ENCODE measurements at regions not wholly inside any gene's neighbourhood (a gene's known extent, or its start where the extent isn't known, plus 50 kb on each side); places are given as distances from the start of the nearest gene placed in this dataset.

DNA sequence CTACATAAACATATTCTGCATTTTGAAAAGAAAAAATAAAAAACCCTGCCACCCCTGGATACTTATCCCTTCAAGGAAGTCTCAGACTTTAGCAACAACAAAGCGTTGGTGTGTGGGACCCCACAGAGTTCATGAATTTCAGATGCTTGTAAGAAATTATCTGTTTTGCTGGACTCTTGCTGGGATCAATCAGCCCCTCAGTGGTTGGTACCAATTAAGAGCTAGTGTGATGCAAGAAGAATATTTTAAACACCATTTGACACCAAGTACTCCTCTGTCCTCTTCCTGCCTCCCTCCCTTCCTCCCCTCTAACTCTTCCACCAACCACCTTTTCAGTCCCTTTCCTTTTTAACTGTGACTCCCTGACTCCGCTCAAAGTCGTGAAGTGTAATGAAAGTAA, 51.5 kb downstream of the SST start:
- no peak for DNase-seq

GRCh38 chr3:187617213-187617612, 53.0 kb downstream of the SST start:
- DNase-seq: no peak

GRCh38 chr3:187616307-187616972, 53.8 kb downstream of the SST start:
- DNase-seq: peak; percentile 39 to 72

- DNase-seq: no peak
These were observed 54.6 kb downstream of the SST start for GRCh38 chr3:187615630-187616029.

GRCh38 chr3:187612656-187613055, 57.5 kb downstream of the SST start:
- DNase-seq: no peak

- no peak for DNase-seq
These were observed 59.1 kb downstream of the SST start for GRCh38 chr3:187610981-187611511.

GRCh38 chr3:187594272-187594671, 75.9 kb downstream of the SST start:
- no peak for DNase-seq

GRCh38 chr3:187593451-187593850, 76.7 kb downstream of the SST start:
- DNase-seq: no peak

DNA sequence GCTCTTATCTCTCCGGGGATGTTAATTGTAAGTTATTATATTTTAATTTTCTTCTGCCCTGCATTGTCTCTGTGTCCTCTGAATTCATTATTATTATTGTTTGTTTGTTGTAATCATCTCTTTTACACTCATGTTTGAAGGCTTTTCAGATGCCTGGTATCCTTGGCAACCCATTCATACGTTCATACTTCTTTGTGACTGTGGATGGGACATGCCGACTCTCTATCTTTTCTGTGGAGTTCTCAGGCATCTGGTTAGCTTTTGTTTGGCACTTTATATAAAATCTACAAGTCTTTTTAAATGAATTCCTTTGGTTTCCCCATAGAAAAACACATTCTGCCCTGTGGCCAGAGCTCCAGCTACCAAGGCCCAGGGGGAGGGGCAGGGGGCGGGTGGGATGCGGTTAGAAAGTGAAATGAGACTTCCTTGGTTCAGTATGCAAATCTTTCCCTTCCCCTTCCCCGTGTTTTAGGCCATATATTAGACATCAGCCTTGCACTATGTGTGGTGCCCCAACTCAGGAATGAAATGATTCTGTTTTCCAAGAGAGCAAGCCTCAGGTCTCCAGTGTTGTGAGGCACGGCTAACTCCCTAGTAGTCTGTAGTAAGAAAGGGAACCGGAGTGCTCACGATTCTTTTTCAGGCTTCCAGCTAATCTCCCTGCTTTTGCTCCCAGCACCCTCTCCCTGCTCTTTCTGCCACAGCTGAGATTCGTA, 79.2 kb downstream of the SST start:
- DNase-seq: peak; percentile 47 to 56

- no peak for DNase-seq
These were observed 83.1 kb downstream of the SST start for GRCh38 chr3:187587076-187587475.

- DNase-seq: no peak
These were observed 84.0 kb downstream of the SST start for GRCh38 chr3:187586226-187586625.

- DNase-seq: no peak
These were observed 97.8 kb downstream of the SST start for GRCh38 chr3:187572441-187572840.

- DNase-seq: no peak
These were observed 98.5 kb downstream of the SST start for GRCh38 chr3:187571701-187572100.

- no peak for DNase-seq
These were observed 99.4 kb downstream of the SST start for GRCh38 chr3:187570776-187571175.

- DNase-seq: no peak
These were observed 102.0 kb downstream of the SST start for GRCh38 chr3:187568171-187568570.

DNA sequence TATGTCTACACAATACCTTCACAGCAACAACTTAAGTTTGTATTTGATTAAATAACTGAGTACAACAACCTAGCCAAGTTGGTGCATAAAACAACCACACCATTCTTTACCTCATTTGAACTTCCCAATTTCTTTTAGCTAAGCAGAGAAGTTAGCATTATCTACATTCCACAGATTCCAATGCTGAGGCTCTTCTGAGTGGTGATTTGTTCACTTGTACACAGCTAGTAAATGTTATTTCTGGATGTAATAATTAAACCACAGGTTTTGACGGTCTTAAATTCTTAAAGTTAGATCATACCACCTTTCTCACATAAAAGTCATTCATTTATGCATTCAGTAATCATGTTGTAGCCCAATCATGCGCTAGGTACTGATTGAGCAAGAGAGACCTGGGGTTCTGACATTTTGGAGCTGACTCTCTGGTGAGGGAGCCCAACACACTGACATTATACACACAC, 102.5 kb downstream of the SST start:
- no peak for DNase-seq

DNA sequence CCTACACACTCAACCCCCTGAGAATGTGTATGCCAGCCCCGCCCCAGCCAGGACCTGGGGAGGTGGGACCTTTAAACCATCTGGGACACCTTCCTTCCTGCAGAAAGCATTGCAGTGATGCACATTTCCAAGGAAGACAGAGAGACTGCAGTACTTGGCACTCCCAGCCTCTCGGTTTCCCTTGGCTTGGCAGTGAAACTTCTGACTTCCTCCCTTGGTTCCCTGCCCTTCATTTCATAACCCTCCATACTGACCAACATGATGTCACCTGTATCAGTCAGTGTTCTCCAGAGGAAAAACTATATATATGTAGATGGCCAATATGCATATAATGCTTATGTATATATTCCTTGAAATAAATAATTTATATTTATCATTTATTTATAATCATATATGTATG, 103.2 kb downstream of the SST start:
- no peak for DNase-seq

DNA sequence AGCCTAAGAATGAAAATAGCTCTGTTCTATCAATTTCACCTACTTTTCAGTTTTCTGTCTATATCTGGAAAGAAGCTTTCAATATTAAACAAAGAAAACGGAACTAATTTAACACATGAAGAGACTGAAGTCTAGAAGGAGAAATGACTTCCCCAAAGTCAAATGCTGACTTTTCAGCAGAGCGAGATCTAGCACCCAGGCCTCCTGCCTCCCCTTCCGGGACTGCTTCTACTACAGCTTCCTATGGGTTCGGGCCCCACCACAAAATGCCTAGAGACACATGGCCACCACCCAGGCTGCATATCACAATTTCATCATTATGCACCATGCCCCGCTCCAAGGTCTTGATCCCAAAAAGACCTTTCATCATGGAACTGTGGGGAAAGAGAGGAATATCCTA, 104.5 kb downstream of the SST start:
- DNase-seq: no peak

DNA sequence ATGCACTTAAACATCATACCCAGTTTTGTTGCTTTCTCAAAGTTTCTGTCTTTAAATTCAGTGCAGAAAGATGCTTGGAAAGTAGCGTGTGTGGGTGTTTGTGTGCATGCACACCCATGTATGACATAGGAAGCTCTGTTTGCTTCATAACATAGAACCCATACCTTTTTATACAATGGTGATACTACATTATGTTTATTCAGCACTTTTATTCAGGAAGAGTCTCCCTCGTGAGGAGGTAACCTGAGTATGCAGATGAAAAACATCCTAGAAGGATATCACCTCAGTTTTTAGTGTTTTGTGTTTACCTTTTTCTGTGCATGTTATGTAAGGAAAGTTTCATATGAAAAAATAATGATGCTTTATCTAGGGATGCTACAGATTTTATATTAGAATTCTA, 111.2 kb downstream of the SST start:
- no peak for DNase-seq

DNA sequence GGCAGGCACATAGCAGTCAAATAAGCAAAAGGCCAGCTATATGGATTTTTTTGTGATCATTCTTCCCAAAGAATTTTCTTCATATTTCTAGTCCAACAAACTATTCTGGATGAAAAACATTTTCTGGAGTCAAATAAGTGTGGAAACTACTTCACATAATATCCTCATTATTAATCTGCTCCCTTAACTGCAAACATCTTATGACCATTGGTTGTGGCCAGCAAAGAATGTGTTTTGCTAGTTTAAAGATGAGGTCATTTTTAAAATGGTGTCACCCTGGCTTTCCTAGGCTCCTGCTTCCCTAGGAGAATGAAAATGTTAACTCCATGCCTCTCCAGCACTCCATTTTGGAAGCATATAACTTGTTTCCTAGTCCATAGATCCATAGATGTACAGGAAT, 118.8 kb downstream of the SST start:
- no peak for DNase-seq

- DNase-seq: no peak
These were observed 119.7 kb downstream of the SST start for GRCh38 chr3:187550446-187550845.

- DNase-seq: no peak
These were observed 124.8 kb downstream of the SST start for GRCh38 chr3:187545366-187545765.

DNA sequence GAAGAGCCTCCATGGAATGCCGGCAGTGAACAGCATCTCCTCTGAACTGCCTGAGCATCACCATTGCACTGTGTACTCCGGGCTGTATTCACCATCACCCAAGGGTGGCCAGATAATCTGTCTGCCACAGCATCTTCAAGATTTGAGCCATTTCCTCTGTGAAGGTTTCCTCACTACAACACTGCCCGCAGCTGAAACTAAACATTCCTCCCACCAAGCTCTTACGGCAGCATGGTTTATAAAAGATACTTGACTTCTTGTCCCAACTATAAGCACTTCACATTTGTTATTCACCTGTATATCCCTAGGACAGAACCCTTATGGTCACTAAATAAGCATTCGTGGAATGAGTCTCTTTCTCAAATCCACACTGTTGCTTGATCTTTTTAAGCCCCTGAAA, 125.9 kb downstream of the SST start:
- no peak for DNase-seq

- no peak for DNase-seq
These were observed 129.3 kb downstream of the SST start for GRCh38 chr3:187540847-187541246.

- DNase-seq: no peak
These were observed 134.0 kb downstream of the SST start for GRCh38 chr3:187536185-187536584.

All from NCI-H526 (cell line).